Ascending aorta (tissue), 2 donors: ENCODE measurements at regions not wholly inside any gene's neighbourhood (a gene's known extent, or its start where the extent isn't known, plus 50 kb on each side); places are given as distances from the start of the nearest gene placed in this dataset.
"Not testable (repeated sequence)": the region's sequence is repeated elsewhere in the genome, so short reads cannot be mapped to it uniquely, and the experiment has no call there.

Experiments used
- DNase-seq, 2 donors: peaks; one replicate each; pipeline ENCODE4 v3.0.0-alpha.2; 2019; ENCODE audit warnings: low spot score in 2 of 2
- H3K27ac ChIP-seq, 2 donors: fragments of 200-600 bp; sonication (generic); one replicate each; pipeline ENCODE4 v1.5.1; 2016 to 2017; ENCODE audit warnings: mild to moderate bottlenecking in 1 of 2
- H3K27me3 ChIP-seq: fragments of 200-600 bp; sonication (generic); one replicate; pipeline ENCODE4 v1.5.1; 2017
- H3K36me3 ChIP-seq, 2 donors: fragments of 200-600 bp; sonication (generic); one replicate each; pipeline ENCODE4 v1.5.1; 2016
- H3K4me1 ChIP-seq, 2 donors: fragments of 200-600 bp; sonication (generic); one replicate each; pipeline ENCODE4 v1.5.1; 2016 to 2017; ENCODE audit warnings: mild to moderate bottlenecking in 1 of 2
- H3K4me3 ChIP-seq, 2 donors: fragments of 200-600 bp; sonication (generic); one replicate each; pipeline ENCODE4 v1.5.1; 2016 to 2017; ENCODE audit warnings: mild to moderate bottlenecking in 1 of 2
- H3K9me3 ChIP-seq, 2 donors: fragments of 200-600 bp; sonication (generic); one replicate each; pipeline ENCODE4 v1.5.1; 2016
- CTCF ChIP-seq, 3 experiments: fragments of 200-600 bp in 2 of 3; fragments of 450-650 bp in 1 of 3; sonication (generic) in 2 of 3; IDR thresholded peaks; one replicate each; pipeline ENCODE4 v1.5.1; 2016 to 2019; ENCODE audit warnings: antibody characterized with exemption in 3 of 3, mild to moderate bottlenecking in 1 of 3, moderate library complexity in 1 of 3
- intact Hi-C: fragments of 100-400 bp; cut with DNase I; formaldehyde crosslinking; loops from one replicate; pipeline ENCODE4 v1.15.1; 2023

DNA sequence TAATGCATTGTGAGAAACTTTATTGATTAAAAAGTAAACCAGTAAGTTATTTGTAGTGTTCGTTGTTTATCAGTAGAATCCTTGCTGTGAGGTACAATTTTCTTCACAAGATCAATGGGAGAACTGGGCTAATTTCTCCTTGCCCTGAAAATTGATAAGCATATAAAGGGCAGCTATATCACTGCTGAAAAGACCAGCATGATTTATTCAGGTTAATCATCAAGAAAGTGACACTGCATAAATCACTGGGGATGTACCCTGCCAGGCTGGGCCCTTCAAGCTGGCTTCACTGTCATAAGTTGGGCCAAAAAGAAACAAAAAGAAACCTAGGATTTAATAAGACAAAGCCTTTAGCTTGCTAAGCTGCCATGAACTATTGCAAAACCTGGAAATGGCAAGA lies 746.7 kb downstream of the STPG2 start:
- intact Hi-C loops = no loop called here
- Histone ChIP-seq H3K27me3 (no peaks in the 10 kb centered on the region), H3K4me1 (no peaks in the 10 kb centered on the region), H3K27ac (no peak overlapping the region), H3K4me3 (no peak overlapping the region), H3K9me3 (no peaks in the 10 kb centered on the region), H3K36me3 (no peaks in the 10 kb centered on the region)
- no peak for DNase-seq
- TF ChIP-seq CTCF (IDR thresholded peaks at IDR 0.05) = no peak

GRCh38 chr4:97404876-97405523 lies 738.3 kb downstream of the STPG2 start:
- no peak for DNase-seq
- intact Hi-C loops = no loop called here
- H3K36me3 ChIP-seq = no peaks in the 10 kb centered on the region
- H3K9me3 ChIP-seq = no peaks in the 10 kb centered on the region
- no peak overlapping the region for H3K4me3 ChIP-seq
- H3K27ac ChIP-seq = no peak overlapping the region
- H3K4me1 ChIP-seq = no peaks in the 10 kb centered on the region
- TF ChIP-seq CTCF (IDR thresholded peaks at IDR 0.05) = no peak
- H3K27me3 ChIP-seq = no peaks in the 10 kb centered on the region

DNA sequence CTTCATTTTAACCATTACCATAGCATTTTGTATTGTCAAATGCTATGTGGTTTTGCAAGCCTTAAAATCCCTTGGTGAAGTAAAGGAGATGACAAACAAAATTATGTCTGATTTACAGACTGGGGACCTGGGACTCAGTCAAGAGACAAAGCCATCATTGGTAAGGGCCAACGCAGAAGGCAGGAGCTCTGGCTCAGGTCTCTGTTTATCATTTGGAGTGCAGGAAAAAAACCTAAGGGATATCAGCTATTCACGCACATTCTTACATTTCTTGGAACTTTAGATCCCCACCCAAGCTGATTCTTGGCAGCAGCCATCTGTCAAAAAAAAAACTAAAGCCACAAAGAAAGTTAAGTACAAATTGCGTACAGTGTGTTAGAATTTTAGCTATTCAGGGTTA lies 731.9 kb downstream of the STPG2 start:
- H3K36me3 ChIP-seq = no peaks in the 10 kb centered on the region
- intact Hi-C loops = no loop called here
- H3K27ac ChIP-seq = no peak overlapping the region

DNA sequence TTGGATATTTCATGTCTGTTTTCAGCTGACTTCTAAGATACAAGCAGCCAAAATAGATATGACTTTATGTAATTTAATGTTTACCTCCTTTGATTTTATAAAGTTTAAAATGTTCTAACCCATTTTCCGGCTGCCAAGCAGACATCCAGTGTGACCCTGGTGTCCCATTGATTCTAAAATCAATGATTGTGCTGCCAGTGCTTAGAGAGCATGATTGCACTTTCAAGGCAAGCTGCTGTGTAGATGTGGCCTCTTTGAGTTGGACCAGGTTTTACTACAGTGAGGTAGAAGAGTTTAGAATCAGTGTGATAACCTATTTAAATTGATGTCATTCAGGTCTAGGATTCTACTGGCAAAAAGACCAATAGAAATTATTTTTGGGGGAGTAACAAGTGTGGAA lies 730.9 kb downstream of the STPG2 start:
- H3K4me3 ChIP-seq = no peak overlapping the region
- H3K27ac ChIP-seq = no peak overlapping the region
- TF ChIP-seq CTCF (IDR thresholded peaks at IDR 0.05) = no peak
- DNase-seq = no peak
- H3K27me3 ChIP-seq = no peaks in the 10 kb centered on the region
- H3K4me1 ChIP-seq = no peaks in the 10 kb centered on the region
- H3K9me3 ChIP-seq = no peaks in the 10 kb centered on the region
- no peaks in the 10 kb centered on the region for H3K36me3 ChIP-seq
- intact Hi-C loops = no loop called here

More for the DNA sequence above, 731.9 kb downstream of the STPG2 start:
- Histone ChIP-seq H3K4me1 (no peaks in the 10 kb centered on the region), H3K4me3 (no peak overlapping the region), H3K27me3 (no peaks in the 10 kb centered on the region), H3K9me3 (no peaks in the 10 kb centered on the region)
- no peak for TF ChIP-seq CTCF (IDR thresholded peaks at IDR 0.05)
- no peak for DNase-seq

- H3K36me3 ChIP-seq = no peaks in the 10 kb centered on the region
- no peak overlapping the region for H3K27ac ChIP-seq
- no peak overlapping the region for H3K4me3 ChIP-seq
- H3K27me3 ChIP-seq = no peaks in the 10 kb centered on the region
- no peaks in the 10 kb centered on the region for H3K4me1 ChIP-seq
- H3K9me3 ChIP-seq = no peaks in the 10 kb centered on the region
- DNase-seq = no peak
- no peak for TF ChIP-seq CTCF (IDR thresholded peaks at IDR 0.05)
- intact Hi-C loops = no loop called here
These were observed 729.1 kb downstream of the STPG2 start for GRCh38 chr4:97414161-97414560.

GRCh38 chr4:97432551-97432950 lies 710.7 kb downstream of the STPG2 start:
- no peak for TF ChIP-seq CTCF (IDR thresholded peaks at IDR 0.05)
- H3K4me3 ChIP-seq = no peak overlapping the region
- no peaks in the 10 kb centered on the region for H3K36me3 ChIP-seq
- no peak for DNase-seq
- H3K4me1 ChIP-seq = no peaks in the 10 kb centered on the region
- H3K27ac ChIP-seq = no peak overlapping the region
- no peaks in the 10 kb centered on the region for H3K27me3 ChIP-seq
- intact Hi-C loops = no loop called here
- no peaks in the 10 kb centered on the region for H3K9me3 ChIP-seq

DNA sequence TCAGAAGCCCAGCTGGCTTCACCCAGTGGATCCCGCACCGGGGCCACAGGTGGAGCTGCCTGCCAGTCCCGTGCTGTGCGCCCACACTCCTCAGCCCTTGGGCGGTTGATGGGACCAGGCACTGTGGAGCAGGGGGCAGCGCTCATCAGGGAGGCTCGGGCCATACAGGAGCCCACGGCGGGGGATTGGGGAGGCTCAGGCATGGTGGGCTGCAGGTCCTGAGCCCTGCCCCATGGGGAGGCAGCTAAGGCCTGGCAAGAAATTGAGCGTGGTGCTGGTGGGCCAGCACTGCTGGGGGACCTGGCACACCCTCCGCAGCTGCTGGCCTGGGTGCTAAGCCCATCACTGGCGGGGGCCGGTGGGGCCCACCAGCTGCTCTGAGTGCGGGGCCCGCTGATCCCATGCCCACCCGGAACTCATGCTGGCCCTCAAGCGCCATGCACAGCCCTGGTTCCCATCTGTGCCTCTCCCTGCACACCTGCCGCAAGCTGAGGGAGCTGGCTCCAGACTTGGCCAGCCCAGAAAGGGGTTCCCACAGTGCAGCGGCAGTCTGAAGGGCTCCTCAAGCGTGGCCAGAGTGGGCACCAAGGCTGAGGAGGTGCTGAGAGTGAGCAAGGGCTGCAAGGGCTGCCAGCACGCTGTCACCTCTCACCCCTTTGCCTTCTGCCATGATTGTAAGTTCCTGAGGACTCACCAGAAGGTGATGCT lies 705.1 kb downstream of the STPG2 start:
- H3K4me3 ChIP-seq, intact Hi-C loops, H3K4me1 ChIP-seq, H3K9me3 ChIP-seq, H3K36me3 ChIP-seq, DNase-seq, H3K27me3 ChIP-seq, H3K27ac ChIP-seq: not testable (repeated sequence)
